GM13977 (cell line): ENCODE measurements at regions not wholly inside any gene's neighbourhood (a gene's known extent, or its start where the extent isn't known, plus 50 kb on each side); places are given as distances from the start of the nearest gene placed in this dataset.

Experiments
- DNase-seq: peaks from one replicate; pipeline ENCODE4 v3.0.0; 2012; ENCODE audit warnings: low spot score
- CTCF ChIP-seq: IDR thresholded peaks from 2 replicates; pipeline ENCODE4 v1.5.1; 2012; ENCODE audit warnings: mild to moderate bottlenecking, control low read depth; ENCODE audit not compliant: insufficient read depth; ENCODE audit errors: extremely low read depth, missing control alignments
- in situ Hi-C: fragments of 300-500 bp; cut with MboI; formaldehyde crosslinking; loops from one replicate; pipeline ENCODE4 v1.12.0; 2022; ENCODE audit warnings: low sequenced_read_pairs, low pct_unique_long_range_greater_than_20kb, mixed read lengths, inconsistent platforms; ENCODE audit not compliant: unreplicated experiment

GRCh38 chr20:11694467-11694866 is 223.2 kb upstream of the BTBD3 start:
- no peak for DNase-seq
- TF ChIP-seq CTCF = no peak
- in situ Hi-C loops = no loop called here

GRCh38 chr20:11697055-11697454 is 220.6 kb upstream of the BTBD3 start:
- no peak for DNase-seq
- TF ChIP-seq CTCF = no peak
- in situ Hi-C loops = no loop called here

- in situ Hi-C loops = no loop called here
- DNase-seq = no peak
- no peak for TF ChIP-seq CTCF
These were observed 220.0 kb upstream of the BTBD3 start for GRCh38 chr20:11697646-11698045.

- DNase-seq = no peak
- in situ Hi-C loops = no loop called here
- no peak for TF ChIP-seq CTCF
These were observed 219.6 kb upstream of the BTBD3 start for GRCh38 chr20:11698124-11698523.

- TF ChIP-seq CTCF = no peak
- in situ Hi-C loops = no loop called here
- no peak for DNase-seq
These were observed 216.9 kb upstream of the BTBD3 start for GRCh38 chr20:11700831-11701230.

GRCh38 chr20:11702721-11703518 is 214.8 kb upstream of the BTBD3 start:
- in situ Hi-C loops = no loop called here
- TF ChIP-seq CTCF = no peak
- no peak for DNase-seq
